ENCODE measurements at regions not wholly inside any gene's neighbourhood (a gene's known extent, or its start where the extent isn't known, plus 50 kb on each side); places are given as distances from the start of the nearest gene placed in this dataset.

DNA sequence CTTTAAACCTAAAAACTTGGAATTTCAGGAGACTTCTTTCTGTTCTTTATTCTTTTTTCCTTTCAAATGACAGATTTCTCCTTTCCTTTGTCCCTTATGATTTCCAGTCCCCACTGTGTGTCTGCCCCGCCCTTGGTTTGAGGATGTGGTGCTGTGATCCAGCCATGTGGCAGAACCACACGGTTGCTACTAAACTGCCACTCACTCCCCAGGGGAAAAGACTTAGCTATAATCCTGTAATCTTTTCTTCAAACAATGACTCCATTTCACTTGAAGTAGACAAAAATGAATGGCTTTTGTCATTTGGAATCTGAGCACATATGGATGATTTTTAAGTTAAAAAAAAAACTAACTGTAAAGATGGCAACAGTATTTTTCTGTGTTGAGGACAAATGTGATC, 76.2 kb upstream of the STAM2 start:
- intact Hi-C loops (cut with DNase I; ENCODE audit: low total_unique reads) = no loop called here

GRCh38 chr2:152254486-152254885, 78.9 kb upstream of the STAM2 start:
- Histone ChIP-seq H3K27ac (no peak overlapping the region), H3K4me3 (no peak overlapping the region), H3K36me3 (no peaks in the 10 kb centered on the region), H3K9me3 (no peaks in the 10 kb centered on the region), H3K4me1 (no peaks in the 10 kb centered on the region), H3K27me3 (no peaks in the 10 kb centered on the region)
- no peak for DNase-seq (ENCODE audit: low spot score in 2 of 2)
- TF ChIP-seq, protein P1, sequence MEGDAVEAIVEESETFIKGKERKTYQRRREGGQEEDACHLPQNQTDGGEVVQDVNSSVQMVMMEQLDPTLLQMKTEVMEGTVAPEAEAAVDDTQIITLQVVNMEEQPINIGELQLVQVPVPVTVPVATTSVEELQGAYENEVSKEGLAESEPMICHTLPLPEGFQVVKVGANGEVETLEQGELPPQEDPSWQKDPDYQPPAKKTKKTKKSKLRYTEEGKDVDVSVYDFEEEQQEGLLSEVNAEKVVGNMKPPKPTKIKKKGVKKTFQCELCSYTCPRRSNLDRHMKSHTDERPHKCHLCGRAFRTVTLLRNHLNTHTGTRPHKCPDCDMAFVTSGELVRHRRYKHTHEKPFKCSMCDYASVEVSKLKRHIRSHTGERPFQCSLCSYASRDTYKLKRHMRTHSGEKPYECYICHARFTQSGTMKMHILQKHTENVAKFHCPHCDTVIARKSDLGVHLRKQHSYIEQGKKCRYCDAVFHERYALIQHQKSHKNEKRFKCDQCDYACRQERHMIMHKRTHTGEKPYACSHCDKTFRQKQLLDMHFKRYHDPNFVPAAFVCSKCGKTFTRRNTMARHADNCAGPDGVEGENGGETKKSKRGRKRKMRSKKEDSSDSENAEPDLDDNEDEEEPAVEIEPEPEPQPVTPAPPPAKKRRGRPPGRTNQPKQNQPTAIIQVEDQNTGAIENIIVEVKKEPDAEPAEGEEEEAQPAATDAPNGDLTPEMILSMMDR (IDR thresholded peaks at IDR 0.05) = no peak
- TF ChIP-seq POLR2AphosphoS5 (IDR thresholded peaks at IDR 0.05) (no peak), POLR2A (IDR thresholded peaks at IDR 0.05) (no peak)
- intact Hi-C loops (cut with DNase I; ENCODE audit: low total_unique reads) = no loop called here

More for the DNA sequence above, 76.2 kb upstream of the STAM2 start:
- no peak overlapping the region for H3K4me3 ChIP-seq
- no peak overlapping the region for H3K27ac ChIP-seq
- DNase-seq (ENCODE audit: low spot score in 2 of 2) = no peak
- no peaks in the 10 kb centered on the region for H3K27me3 ChIP-seq
- H3K4me1 ChIP-seq = no peaks in the 10 kb centered on the region
- H3K9me3 ChIP-seq = no peaks in the 10 kb centered on the region
- H3K36me3 ChIP-seq = no peaks in the 10 kb centered on the region
- TF ChIP-seq POLR2AphosphoS5 (IDR thresholded peaks at IDR 0.05) (no peak), POLR2A (IDR thresholded peaks at IDR 0.05) (no peak)
- TF ChIP-seq, protein P1 (IDR thresholded peaks at IDR 0.05) = no peak

DNA sequence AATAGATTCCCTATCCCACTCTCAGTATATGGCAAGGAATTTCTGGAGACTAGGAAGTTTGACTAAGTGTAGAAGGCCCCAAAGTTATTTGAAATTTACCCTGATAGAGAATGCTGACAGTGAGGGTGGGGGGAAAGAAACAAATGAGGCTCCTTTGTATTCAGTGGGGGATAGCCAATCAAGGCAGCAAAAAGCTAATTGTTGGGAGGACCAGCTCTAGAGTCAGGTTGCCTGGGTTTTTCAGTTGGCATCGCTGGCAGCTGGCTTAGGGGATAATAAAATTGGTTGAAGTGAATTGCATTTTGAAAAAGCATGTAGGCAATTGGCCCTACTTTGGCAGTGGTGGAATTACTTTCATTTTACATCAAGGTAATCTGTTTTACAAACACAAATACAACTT, 79.4 kb upstream of the STAM2 start:
- Histone ChIP-seq H3K9me3 (no peaks in the 10 kb centered on the region), H3K4me3 (no peak overlapping the region), H3K27ac (no peak overlapping the region), H3K36me3 (no peaks in the 10 kb centered on the region), H3K27me3 (no peaks in the 10 kb centered on the region), H3K4me1 (no peaks in the 10 kb centered on the region)
- intact Hi-C loops (cut with DNase I; ENCODE audit: low total_unique reads) = no loop called here
- TF ChIP-seq POLR2A (IDR thresholded peaks at IDR 0.05) (no peak), POLR2AphosphoS5 (IDR thresholded peaks at IDR 0.05) (no peak)
- TF ChIP-seq, protein P1 (IDR thresholded peaks at IDR 0.05) = no peak
- DNase-seq (ENCODE audit: low spot score in 2 of 2) = no peak

- DNase-seq (ENCODE audit: low spot score in 2 of 2) = no peak
- intact Hi-C loops (cut with DNase I; ENCODE audit: low total_unique reads) = no loop called here
- Histone ChIP-seq H3K9me3 (no peaks in the 10 kb centered on the region), H3K4me3 (no peak overlapping the region), H3K27me3 (no peaks in the 10 kb centered on the region), H3K27ac (no peak overlapping the region), H3K36me3 (no peaks in the 10 kb centered on the region), H3K4me1 (no peaks in the 10 kb centered on the region)
- TF ChIP-seq POLR2A (IDR thresholded peaks at IDR 0.05) = no peak
- no peak for TF ChIP-seq POLR2AphosphoS5 (IDR thresholded peaks at IDR 0.05)
- TF ChIP-seq, protein P1 (IDR thresholded peaks at IDR 0.05) = no peak
Measured at GRCh38 chr2:152255918-152256317, 79.1 kb upstream of the FMNL2 start.

DNA sequence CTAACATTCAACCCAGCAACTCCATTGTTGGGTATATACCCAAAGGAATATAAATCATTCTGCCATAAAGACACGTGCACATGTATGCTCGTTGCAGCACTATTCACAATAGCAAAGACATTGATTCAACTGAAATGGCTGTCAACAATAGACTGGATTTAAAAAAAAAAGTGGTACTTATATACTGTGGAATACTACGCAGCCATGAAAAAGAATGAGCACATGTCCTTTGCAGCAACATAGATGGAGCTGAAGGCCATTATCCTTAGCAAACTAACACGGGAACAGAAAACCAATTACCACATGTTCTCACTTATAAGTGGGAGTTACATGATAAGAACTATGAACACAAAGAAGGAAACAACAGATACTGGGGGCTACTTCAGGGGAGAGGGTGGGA, 74.0 kb upstream of the FMNL2 start:
- no peak for TF ChIP-seq POLR2A (IDR thresholded peaks at IDR 0.05)
- TF ChIP-seq, protein P1 (IDR thresholded peaks at IDR 0.05) = no peak
- TF ChIP-seq POLR2AphosphoS5 (IDR thresholded peaks at IDR 0.05) = no peak
- intact Hi-C loops (cut with DNase I; ENCODE audit: low total_unique reads) = no loop called here
- no peak for DNase-seq (ENCODE audit: low spot score in 2 of 2)

More for the DNA sequence above, 74.0 kb upstream of the FMNL2 start:
- Histone ChIP-seq H3K27me3 (no peaks in the 10 kb centered on the region), H3K4me3 (no peak overlapping the region), H3K4me1 (no peaks in the 10 kb centered on the region), H3K9me3 (no peaks in the 10 kb centered on the region), H3K36me3 (no peaks in the 10 kb centered on the region), H3K27ac (no peak overlapping the region)
